Suprapubic skin (tissue), 3 donors: ENCODE measurements at regions not wholly inside any gene's neighbourhood (a gene's known extent, or its start where the extent isn't known, plus 50 kb on each side); places are given as distances from the start of the nearest gene placed in this dataset.

Experiments
- EP300 ChIP-seq: sonication (generic); formaldehyde crosslinking; IDR thresholded peaks from one replicate; pipeline ENCODE4 v1.6.1; 2017; ENCODE audit warnings: antibody characterized with exemption
- POLR2A ChIP-seq, 2 donors: fragments of 450-650 bp; IDR thresholded peaks; one replicate each; pipeline ENCODE4 v1.6.1; 2017; ENCODE audit warnings: antibody characterized with exemption in 2 of 2, mild to moderate bottlenecking in 2 of 2, moderate library complexity in 2 of 2
- TF ChIP-seq, protein P1 (sequence below), 2 donors: fragments of 200-600 bp in 1 of 2; fragments of 450-650 bp in 1 of 2; sonication (generic) in 1 of 2; IDR thresholded peaks; one replicate each; pipeline ENCODE4 v1.5.1; 2016 to 2019; ENCODE audit warnings: antibody characterized with exemption in 2 of 2, mild to moderate bottlenecking in 1 of 2, moderate library complexity in 1 of 2

DNA sequence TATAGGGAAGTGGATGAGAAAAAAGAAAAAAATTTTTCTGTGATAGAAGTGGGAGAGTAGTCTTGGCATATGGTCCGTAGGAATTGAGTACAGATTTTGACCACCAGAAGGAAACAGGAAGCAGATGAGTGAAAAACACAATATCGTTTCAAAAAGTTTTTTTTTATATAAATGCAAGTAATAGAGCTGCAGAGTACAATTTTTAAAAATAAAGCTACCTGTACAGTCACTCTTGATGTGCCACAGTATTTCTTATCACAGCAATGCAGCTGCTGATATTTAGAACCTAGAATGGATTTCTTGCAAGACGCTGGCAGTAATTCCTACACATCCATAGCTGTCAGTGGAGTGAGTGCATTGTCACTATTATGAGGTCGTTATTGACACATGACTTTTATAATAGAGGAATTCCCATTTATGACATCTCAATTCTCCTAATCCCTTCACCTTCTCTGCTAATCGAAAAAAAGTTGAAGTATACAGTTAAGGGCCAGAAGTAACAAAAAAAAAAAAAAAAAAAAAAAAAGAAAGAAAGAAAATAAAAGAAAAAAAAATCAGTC is 477.7 kb downstream of the TAF11L14 start:
- TF ChIP-seq EP300 (no peak), POLR2A (IDR thresholded peaks at IDR 0.05) (no peak)
- TF ChIP-seq, protein P1, sequence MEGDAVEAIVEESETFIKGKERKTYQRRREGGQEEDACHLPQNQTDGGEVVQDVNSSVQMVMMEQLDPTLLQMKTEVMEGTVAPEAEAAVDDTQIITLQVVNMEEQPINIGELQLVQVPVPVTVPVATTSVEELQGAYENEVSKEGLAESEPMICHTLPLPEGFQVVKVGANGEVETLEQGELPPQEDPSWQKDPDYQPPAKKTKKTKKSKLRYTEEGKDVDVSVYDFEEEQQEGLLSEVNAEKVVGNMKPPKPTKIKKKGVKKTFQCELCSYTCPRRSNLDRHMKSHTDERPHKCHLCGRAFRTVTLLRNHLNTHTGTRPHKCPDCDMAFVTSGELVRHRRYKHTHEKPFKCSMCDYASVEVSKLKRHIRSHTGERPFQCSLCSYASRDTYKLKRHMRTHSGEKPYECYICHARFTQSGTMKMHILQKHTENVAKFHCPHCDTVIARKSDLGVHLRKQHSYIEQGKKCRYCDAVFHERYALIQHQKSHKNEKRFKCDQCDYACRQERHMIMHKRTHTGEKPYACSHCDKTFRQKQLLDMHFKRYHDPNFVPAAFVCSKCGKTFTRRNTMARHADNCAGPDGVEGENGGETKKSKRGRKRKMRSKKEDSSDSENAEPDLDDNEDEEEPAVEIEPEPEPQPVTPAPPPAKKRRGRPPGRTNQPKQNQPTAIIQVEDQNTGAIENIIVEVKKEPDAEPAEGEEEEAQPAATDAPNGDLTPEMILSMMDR (IDR thresholded peaks at IDR 0.05) = no peak
